GM21529 (cell line): ENCODE measurements at regions not wholly inside any gene's neighbourhood (a gene's known extent, or its start where the extent isn't known, plus 50 kb on each side); places are given as distances from the start of the nearest gene placed in this dataset.

Experiments used
- ATAC-seq: cut with Tn5 transposase; IDR thresholded peaks from one replicate; pipeline ENCODE4 v1.9.1; 2021; ENCODE audit not compliant: unreplicated experiment

GRCh38 chr11:95556011-95556341, 233.6 kb downstream of the FAM76B start:
- ATAC-seq = no peak

GRCh38 chr11:95554911-95555310, 234.7 kb downstream of the FAM76B start:
- ATAC-seq = no peak

- ATAC-seq = no peak
Observed at GRCh38 chr11:95549301-95549700, 240.3 kb downstream of the FAM76B start.

DNA sequence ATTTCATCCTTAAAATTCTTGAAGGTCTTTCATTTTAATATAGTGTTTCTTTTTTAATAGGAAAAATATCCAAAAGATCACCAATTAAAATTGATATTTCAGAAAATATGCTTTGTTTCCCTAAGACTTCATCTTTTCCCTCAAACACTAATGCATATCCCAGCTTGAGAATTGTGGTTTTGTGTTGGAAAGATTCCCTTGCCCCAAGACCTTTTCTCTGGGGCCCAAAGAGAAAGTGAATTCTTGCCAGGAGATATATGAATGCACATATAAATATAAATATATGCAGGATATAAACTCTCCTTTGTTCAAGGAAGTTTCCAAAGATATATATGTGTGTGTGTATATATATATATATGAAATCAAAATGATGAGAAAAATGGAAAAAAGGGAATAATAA, 241.2 kb downstream of the FAM76B start:
- ATAC-seq = no peak

DNA sequence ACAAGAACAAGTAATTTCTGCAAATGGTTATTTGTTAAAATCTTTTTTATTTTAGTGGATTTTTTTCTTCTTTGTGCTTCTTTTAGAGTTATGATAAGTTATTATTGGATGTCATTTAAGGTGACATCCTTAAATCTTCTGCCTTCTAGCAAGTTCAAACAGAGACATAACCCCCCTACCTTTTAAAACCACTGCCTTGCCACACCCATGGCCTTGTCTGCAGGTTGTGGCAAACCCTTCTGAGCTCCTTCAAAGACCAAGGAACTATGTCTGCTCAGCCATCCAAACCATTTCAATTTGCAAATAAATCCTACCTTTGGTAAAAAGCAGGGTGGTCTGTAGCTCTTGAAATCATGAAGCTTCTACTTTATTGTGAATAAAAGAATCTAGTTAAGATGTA, 241.6 kb downstream of the FAM76B start:
- ATAC-seq = no peak

DNA sequence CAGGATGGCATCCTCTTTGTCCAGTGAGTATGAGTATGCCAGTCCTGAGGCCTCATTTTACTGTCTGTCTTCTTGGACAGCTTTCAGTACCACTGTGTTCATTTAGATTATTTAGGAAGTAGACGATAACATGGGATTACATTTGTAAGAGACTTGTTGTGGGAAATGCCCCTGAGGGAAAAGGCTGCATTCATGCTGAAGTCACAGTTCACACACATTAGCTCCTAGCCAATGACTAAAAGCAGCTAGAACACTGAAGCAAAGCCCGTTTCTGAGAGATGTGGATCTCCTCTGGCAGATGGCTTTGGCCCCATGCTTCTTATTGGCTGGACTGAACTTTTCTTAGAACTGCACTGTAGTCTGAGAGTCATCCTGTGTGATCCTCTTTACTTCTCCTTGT, 242.4 kb downstream of the FAM76B start:
- ATAC-seq = no peak

- no peak for ATAC-seq
Observed at GRCh38 chr11:95545116-95545875, 244.3 kb downstream of the FAM76B start.

DNA sequence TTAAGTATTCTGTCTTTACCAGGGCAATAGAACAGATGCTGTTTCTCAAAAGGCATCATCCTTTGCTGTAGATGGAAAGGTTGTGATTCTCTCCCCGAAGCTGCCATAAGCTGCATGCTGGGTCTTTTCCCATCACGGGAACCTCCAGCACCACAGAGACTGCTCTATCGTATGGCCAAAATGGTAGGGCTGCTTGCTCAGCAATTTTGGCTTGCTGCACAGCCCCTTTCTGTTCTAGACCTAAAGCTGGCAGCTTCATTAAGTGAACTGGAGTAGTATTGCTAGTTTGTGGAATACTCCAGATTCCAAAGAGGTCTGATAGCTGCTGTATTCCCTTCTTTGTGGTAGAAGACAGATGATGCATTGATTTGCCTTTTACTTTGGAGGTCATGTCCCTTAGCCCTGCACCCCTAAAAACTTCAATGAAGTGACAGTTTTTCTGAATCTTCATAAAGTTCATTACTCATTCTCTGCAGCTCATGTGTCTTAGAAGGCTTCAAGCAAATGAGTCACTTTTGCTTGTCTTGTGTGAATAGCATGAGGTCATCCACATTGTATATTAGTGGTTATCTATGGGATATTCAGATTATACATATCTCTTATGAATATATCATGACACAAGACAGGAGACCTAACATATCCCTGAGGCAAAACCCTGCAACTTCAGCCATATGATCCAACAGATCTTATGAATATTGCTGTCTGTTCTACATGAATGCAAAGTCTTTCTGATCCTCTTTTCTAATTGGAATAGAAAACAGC, 245.3 kb downstream of the FAM76B start:
- ATAC-seq = no peak

- no peak for ATAC-seq
Observed at GRCh38 chr11:95542868-95543551, 246.6 kb downstream of the FAM76B start.

DNA sequence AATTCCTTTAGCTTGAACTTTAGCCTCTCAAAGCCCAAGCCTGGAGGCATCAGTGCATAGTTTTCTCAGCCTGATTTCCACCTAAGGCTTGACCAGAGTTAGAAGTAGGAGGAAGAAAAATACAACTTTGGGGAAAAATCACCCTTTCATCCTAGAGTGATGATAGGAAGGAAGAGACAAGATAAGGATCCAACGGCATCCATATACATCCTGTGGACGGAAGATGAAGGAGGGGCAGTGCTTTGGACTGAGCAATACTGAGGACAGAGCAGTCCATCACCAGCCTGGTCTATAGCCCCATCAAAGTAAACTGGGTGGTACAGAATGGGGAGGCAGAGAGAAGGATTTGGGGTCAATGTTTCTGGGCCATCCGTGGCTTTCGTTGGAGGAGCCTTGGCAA, 247.9 kb downstream of the FAM76B start:
- no peak for ATAC-seq

GRCh38 chr11:95536047-95536690, 253.4 kb downstream of the FAM76B start:
- no peak for ATAC-seq

GRCh38 chr11:95534809-95535208, 254.8 kb downstream of the FAM76B start:
- ATAC-seq = no peak

GRCh38 chr11:95534226-95534625, 255.4 kb downstream of the FAM76B start:
- ATAC-seq = no peak

DNA sequence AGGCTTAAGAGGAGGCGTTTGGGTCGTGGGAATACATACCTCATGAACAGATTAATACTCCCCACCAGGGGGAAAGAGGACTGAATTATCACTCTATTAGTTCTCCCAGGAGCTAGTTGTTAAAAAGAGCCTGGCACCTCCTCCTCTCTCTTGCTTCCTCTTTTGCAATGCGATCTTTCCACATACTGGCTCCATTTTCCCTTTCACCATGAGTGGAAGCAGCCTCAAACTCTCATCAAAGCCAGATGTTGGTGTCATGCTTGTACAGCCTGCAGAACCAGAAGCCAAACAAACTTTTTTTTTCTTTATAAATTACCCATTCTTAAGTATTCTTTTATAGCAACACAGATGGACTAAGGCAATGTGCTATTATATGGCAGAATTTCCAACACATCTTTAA, 258.5 kb downstream of the FAM76B start:
- ATAC-seq = no peak

DNA sequence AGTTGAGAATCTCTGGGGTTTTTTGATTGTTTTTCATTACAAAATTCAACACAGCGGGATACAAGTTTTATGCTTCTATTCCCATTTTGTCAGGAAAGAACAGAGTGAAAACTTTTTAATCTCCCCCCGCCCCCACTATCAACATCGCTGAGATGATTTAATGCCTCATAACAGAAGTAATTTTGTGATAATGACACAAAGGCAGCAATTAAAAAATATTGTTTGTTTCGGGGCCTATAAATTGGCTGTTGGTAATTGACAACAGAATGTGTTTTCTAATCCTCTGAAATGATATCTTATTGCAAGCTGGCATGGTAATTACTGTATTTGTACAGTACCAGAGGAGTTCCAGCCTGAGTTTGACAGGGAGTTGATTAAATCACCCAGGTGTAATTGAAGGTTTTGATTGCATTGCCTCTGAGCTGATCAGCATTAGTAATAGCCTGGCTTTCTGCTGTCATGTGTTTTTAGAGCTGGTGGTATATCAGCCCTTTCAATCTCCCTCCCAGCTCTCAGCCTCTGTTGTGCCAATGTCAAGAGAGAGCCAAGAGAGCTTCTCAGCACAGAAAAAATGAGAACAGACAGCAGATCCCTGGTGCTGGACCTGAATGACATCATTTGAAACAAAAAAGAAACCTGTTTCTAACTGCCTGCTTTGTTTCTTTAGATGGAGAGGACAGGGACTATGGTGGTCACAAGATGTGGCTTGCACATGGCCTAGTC, 265.1 kb downstream of the FAM76B start:
- ATAC-seq = no peak

- no peak for ATAC-seq
Observed at GRCh38 chr11:95522874-95523273, 266.7 kb downstream of the FAM76B start.

DNA sequence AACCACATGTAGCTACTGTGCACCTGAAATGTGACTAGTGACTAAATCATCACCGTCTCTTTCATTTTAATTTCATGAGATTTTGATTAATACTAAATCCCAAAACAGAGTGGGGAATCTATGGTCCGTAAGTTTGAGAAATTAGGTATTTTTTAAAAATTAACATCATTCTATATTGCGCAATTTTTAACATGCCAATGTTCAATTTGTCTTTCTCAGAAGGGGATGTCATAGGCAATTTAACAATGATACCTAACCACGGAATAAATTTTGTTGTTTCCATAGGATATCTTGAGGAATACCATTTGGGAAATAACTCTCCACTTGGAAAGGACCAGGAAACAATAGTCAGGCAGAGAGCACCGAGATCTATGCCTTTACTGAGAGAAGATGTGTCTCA, 267.7 kb downstream of the FAM76B start:
- ATAC-seq = no peak

GRCh38 chr11:95521133-95521542, 268.4 kb downstream of the FAM76B start:
- no peak for ATAC-seq

GRCh38 chr11:95520369-95521132, 269.0 kb downstream of the FAM76B start:
- no peak for ATAC-seq

DNA sequence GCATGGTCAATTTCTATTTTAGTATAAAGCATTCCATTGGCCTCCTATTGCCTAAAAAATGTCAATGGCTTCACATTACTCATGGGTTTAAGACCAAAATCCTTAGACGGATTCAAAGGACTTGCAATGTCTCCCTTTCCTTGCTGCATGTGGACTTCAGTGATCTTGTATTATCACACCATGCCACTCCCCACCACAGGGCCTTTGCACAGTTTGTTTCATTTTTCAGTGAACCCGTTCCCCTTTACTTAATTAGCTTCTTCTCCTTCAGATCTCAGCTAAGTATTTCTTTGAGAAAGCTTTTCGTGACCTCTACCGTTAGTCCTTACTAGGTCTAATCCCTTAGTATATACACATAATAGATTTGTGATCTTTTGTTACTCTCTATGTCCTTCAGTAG, 269.7 kb downstream of the FAM76B start:
- no peak for ATAC-seq
